SK-N-SH (cell line): ENCODE measurements at regions not wholly inside any gene's neighbourhood (a gene's known extent, or its start where the extent isn't known, plus 50 kb on each side); places are given as distances from the start of the nearest gene placed in this dataset.

ENCODE experiments used
- CTCF ChIA-PET: fragments of 300-600, 350-600 bp; formaldehyde crosslinking; extraction: SDS; loops from one replicate; lab custom pipeline; 2021; lab: Yijun Ruan, JAX
- POLR2A ChIA-PET: fragments of 350-600 bp; sonication (Branson Sonifier 250); formaldehyde crosslinking; extraction: SDS; loops from one replicate; lab custom pipeline; 2020; ENCODE audit warnings: antibody characterized with exemption, inconsistent platforms; lab: Yijun Ruan, JAX
- DNase-seq: peaks from one replicate; pipeline ENCODE4 v3.0.0; 2012
- H2AFZ ChIP-seq: fragments of 200-600 bp; sonication (generic); 2 replicates; pipeline ENCODE4 v1.8.1; 2016; ENCODE audit warnings: antibody characterized with exemption, mild to moderate bottlenecking, low read depth
- H3F3A ChIP-seq: fragments of 200-600 bp; sonication (generic); replicated peaks from 2 replicates; pipeline ENCODE3; 2016; ENCODE audit warnings: antibody characterized with exemption, mild to moderate bottlenecking; ENCODE audit not compliant: insufficient read depth
- H3K27ac ChIP-seq, 2 experiments: fragments of 200-500 bp in 1 of 2; fragments of 200-600 bp in 1 of 2; sonication (Bioruptor generic) in 1 of 2; sonication (generic), shearing (Covaris generic) in 1 of 2; 2 replicates each; pipeline versions ENCODE4 v1.5.1 to v1.6.1; 2014 to 2016; ENCODE audit warnings: low read depth in 2 of 2, inconsistent platforms in 1 of 2, low read length in 1 of 2, mild to moderate bottlenecking in 1 of 2, mixed read lengths in 1 of 2
- H3K27me3 ChIP-seq: fragments of 200-600 bp; sonication (generic), shearing (Covaris generic); 2 replicates; pipeline ENCODE4 v1.6.1; 2016; ENCODE audit warnings: mixed run types; ENCODE audit not compliant: insufficient read depth
- H3K36me3 ChIP-seq, 2 experiments: fragments of 200-500 bp in 1 of 2; fragments of 200-600 bp in 1 of 2; sonication (Bioruptor generic) in 1 of 2; sonication (generic) in 1 of 2; replicated peaks in 1 of 2; 2 replicates each; pipeline versions ENCODE3 to v1.5.1; 2014 to 2016; ENCODE audit warnings: low read length in 1 of 2, mild to moderate bottlenecking in 1 of 2; ENCODE audit not compliant: insufficient read depth in 2 of 2, control insufficient read depth in 1 of 2
- H3K4me1 ChIP-seq, 2 experiments: fragments of 200-500 bp in 1 of 2; fragments of 200-600 bp in 1 of 2; sonication (Bioruptor generic) in 1 of 2; sonication (generic), shearing (Covaris generic) in 1 of 2; 2 replicates each; pipeline versions ENCODE4 v1.5.1 to v1.6.1; 2014 to 2016; ENCODE audit warnings: low read depth in 1 of 2, low read length in 1 of 2, mixed run types in 1 of 2; ENCODE audit not compliant: insufficient read depth in 2 of 2, control insufficient read depth in 1 of 2
- H3K4me2 ChIP-seq: fragments of 200-600 bp; sonication (generic), shearing (Covaris generic); 2 replicates; pipeline ENCODE4 v1.6.1; 2017; ENCODE audit warnings: mixed run types
- H3K4me3 ChIP-seq, 2 experiments: fragments of 200-500 bp in 1 of 2; fragments of 200-600 bp in 1 of 2; sonication (Bioruptor generic) in 1 of 2; sonication (generic), shearing (Covaris generic) in 1 of 2; 2 replicates each; pipeline versions ENCODE4 v1.5.1 to v1.8.1; 2014 to 2016; ENCODE audit warnings: low read depth in 2 of 2, inconsistent platforms in 1 of 2, low read length in 1 of 2, mild to moderate bottlenecking in 1 of 2, mixed read lengths in 1 of 2, moderate library complexity in 1 of 2
- H3K79me2 ChIP-seq: fragments of 200-600 bp; sonication (generic); 2 replicates; pipeline ENCODE4 v1.8.1; 2017; ENCODE audit warnings: mild to moderate bottlenecking; ENCODE audit not compliant: insufficient read depth
- H3K9ac ChIP-seq: fragments of 200-600 bp; sonication (generic); 2 replicates; pipeline ENCODE4 v1.6.1; 2017; ENCODE audit warnings: mixed run types
- H3K9me2 ChIP-seq: fragments of 200-600 bp; sonication (generic); 2 replicates; pipeline ENCODE4 v1.6.1; 2017; ENCODE audit warnings: mixed run types
- H3K9me3 ChIP-seq: fragments of 200-600 bp; sonication (generic); 2 replicates; pipeline ENCODE4 v1.6.1; 2017; ENCODE audit warnings: mixed run types, mild to moderate bottlenecking, moderate library complexity
- H4K20me1 ChIP-seq: fragments of 200-600 bp; sonication (generic); 2 replicates; pipeline ENCODE4 v1.6.1; 2017; ENCODE audit warnings: mild to moderate bottlenecking, mixed run types; ENCODE audit not compliant: insufficient read depth
- CHD2 ChIP-seq: fragments of 150-350 bp; IDR thresholded peaks from 2 replicates; pipeline ENCODE4 v1.6.1; 2018; ENCODE audit warnings: low read length; ENCODE audit not compliant: partially characterized antibody
- ELF1 ChIP-seq: IDR thresholded peaks from 2 replicates; pipeline ENCODE4 v1.4.0; 2012
- EP300 ChIP-seq, 2 experiments: IDR thresholded peaks; 2 replicates each; pipeline versions ENCODE4 v1.4.0 to v1.6.1; 2012; ENCODE audit warnings: borderline replicate concordance in 1 of 2, low read depth in 1 of 2, low read length in 1 of 2
- FOSL2 ChIP-seq: IDR thresholded peaks from 2 replicates; pipeline ENCODE4 v1.4.0; 2012; ENCODE audit warnings: low read depth, mild to moderate bottlenecking, moderate library complexity, borderline replicate concordance
- FOXJ3 ChIP-seq: sonication (generic); formaldehyde crosslinking; IDR thresholded peaks from 2 replicates; pipeline ENCODE4 v1.5.1; 2020; ENCODE audit warnings: mild to moderate bottlenecking, missing genetic modification reagents
- GABPA ChIP-seq: IDR thresholded peaks from 2 replicates; pipeline ENCODE4 v1.4.0; 2012; ENCODE audit warnings: low read depth, mild to moderate bottlenecking
- IRF3 ChIP-seq: fragments of 150-350 bp; IDR thresholded peaks from 2 replicates; pipeline ENCODE4 v1.6.1; 2016; ENCODE audit warnings: mild to moderate bottlenecking, low read depth, low read length
- MEF2A ChIP-seq: IDR thresholded peaks from 2 replicates; pipeline ENCODE4 v1.4.0; 2012; ENCODE audit warnings: low read depth, borderline replicate concordance
- PBX3 ChIP-seq: IDR thresholded peaks from 2 replicates; pipeline ENCODE4; 2012
- RCOR1 ChIP-seq: fragments of 150-350 bp; IDR thresholded peaks from 2 replicates; pipeline ENCODE4 v1.6.1; 2017; ENCODE audit warnings: antibody characterized with exemption, low read length
- YY1 ChIP-seq: IDR thresholded peaks from 2 replicates; pipeline ENCODE4 v1.4.0; 2012; ENCODE audit warnings: low read depth, mild to moderate bottlenecking
- WGBS: methylation state at CpG from one replicate; pipeline ENCODE4 v1.1.6; 2017; ENCODE audit warnings: low lambda C conversion rate; 5-methylcytosine and 5-hydroxymethylcytosine counted together
- TF ChIP-seq, protein P1 (sequence below): IDR thresholded peaks from 2 replicates; pipeline ENCODE4 v1.4.0; 2012; ENCODE audit warnings: low read depth, borderline replicate concordance
- TF ChIP-seq, protein P2 (sequence below): fragments of 200-600 bp; sonication (generic); IDR thresholded peaks from 2 replicates; pipeline ENCODE4 v1.6.1; 2017; ENCODE audit warnings: antibody characterized with exemption, mild to moderate bottlenecking, moderate library complexity
- TF ChIP-seq, protein P3 (sequence below): IDR thresholded peaks from 2 replicates; pipeline ENCODE4 v1.6.1; 2012; ENCODE audit warnings: mild to moderate bottlenecking, low read depth, low read length, moderate library complexity

DNA sequence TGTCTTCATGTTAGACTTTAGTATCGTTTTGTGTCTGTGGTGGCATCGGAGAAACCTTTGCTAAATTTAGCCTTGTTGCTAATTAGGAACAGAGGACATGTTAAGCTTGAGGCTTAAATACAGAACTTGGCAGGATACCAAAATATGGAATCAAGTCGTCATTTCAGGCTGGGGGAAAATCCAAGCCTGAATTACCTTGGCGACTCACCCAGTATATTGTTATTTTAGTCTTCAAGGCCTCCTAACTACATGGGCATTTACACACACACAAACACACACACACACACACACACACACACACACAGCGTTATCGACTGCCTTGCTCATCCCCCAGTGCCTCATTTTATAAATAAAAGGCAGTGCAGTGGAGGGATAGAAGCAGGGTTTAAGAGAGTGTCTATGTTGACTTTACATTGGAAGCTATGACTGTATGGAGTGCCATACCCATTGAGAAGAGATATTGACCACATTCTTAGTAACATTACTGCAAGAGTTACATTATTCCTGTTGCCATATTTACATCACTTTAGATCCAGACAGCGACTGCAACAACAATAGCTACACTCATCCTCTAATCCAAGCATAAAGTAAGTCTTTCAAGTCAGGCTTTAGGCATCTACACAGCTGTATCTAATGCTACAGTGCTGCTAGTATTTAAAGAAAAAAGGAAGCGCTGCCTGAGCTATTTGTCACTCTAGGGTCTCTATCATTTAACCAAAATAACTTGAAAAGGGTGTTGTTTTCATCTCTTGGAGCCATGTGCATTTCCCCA, 210.8 kb upstream of the SEMA6D start:
- H4K20me1 ChIP-seq, result no peaks in the 10 kb centered on the region
- no peaks in the 10 kb centered on the region for H3K36me3 ChIP-seq
- peak; percentile 25 for DNase-seq
- 24% methylated on average over 8 of the region's 8 CpGs for WGBS
- ChIA-PET POLR2A (interaction anchor here (0.7 to 1.8 kb wide), 3 partner anchors 10 to 772 kb away, joined by 3 to 4 read pairs (median 4); no protein-coding TSS in a partner anchor), CTCF (interaction anchor here (0.7 to 2.1 kb wide), 6 partner anchors 34 to 482 kb away, joined by 3 to 6 read pairs (median 4); partner anchors contain the start of gene SEMA6D)
- H2AFZ ChIP-seq, result no peak overlapping the region
- no peak overlapping the region for H3K4me3 ChIP-seq
- peak overlapping the region in 1 of 2 experiments; percentile 89; a peak in 3 of 4 replicates for H3K27ac ChIP-seq
- TF ChIP-seq YY1, result no peak
- TF ChIP-seq ELF1, result no peak
- no peak for TF ChIP-seq GABPA
- no peak for TF ChIP-seq FOXJ3
- peak; percentile 30; the same call in 1 of the 2 replicates for TF ChIP-seq RCOR1
- no peak for TF ChIP-seq PBX3
- TF ChIP-seq, protein P1, sequence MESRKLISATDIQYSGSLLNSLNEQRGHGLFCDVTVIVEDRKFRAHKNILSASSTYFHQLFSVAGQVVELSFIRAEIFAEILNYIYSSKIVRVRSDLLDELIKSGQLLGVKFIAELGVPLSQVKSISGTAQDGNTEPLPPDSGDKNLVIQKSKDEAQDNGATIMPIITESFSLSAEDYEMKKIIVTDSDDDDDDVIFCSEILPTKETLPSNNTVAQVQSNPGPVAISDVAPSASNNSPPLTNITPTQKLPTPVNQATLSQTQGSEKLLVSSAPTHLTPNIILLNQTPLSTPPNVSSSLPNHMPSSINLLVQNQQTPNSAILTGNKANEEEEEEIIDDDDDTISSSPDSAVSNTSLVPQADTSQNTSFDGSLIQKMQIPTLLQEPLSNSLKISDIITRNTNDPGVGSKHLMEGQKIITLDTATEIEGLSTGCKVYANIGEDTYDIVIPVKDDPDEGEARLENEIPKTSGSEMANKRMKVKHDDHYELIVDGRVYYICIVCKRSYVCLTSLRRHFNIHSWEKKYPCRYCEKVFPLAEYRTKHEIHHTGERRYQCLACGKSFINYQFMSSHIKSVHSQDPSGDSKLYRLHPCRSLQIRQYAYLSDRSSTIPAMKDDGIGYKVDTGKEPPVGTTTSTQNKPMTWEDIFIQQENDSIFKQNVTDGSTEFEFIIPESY, result no peak
- TF ChIP-seq, protein P2, sequence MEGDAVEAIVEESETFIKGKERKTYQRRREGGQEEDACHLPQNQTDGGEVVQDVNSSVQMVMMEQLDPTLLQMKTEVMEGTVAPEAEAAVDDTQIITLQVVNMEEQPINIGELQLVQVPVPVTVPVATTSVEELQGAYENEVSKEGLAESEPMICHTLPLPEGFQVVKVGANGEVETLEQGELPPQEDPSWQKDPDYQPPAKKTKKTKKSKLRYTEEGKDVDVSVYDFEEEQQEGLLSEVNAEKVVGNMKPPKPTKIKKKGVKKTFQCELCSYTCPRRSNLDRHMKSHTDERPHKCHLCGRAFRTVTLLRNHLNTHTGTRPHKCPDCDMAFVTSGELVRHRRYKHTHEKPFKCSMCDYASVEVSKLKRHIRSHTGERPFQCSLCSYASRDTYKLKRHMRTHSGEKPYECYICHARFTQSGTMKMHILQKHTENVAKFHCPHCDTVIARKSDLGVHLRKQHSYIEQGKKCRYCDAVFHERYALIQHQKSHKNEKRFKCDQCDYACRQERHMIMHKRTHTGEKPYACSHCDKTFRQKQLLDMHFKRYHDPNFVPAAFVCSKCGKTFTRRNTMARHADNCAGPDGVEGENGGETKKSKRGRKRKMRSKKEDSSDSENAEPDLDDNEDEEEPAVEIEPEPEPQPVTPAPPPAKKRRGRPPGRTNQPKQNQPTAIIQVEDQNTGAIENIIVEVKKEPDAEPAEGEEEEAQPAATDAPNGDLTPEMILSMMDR, result no peak
- peak in 1 of 2 experiments; percentile 44; a peak in 1 of 4 replicates for TF ChIP-seq EP300 (IDR thresholded peaks at IDR 0.05; ENCODE audit: borderline replicate concordance in 1 of 2, low read depth in 1 of 2, low read length in 1 of 2)
- no peak for TF ChIP-seq MEF2A
- TF ChIP-seq, protein P3, sequence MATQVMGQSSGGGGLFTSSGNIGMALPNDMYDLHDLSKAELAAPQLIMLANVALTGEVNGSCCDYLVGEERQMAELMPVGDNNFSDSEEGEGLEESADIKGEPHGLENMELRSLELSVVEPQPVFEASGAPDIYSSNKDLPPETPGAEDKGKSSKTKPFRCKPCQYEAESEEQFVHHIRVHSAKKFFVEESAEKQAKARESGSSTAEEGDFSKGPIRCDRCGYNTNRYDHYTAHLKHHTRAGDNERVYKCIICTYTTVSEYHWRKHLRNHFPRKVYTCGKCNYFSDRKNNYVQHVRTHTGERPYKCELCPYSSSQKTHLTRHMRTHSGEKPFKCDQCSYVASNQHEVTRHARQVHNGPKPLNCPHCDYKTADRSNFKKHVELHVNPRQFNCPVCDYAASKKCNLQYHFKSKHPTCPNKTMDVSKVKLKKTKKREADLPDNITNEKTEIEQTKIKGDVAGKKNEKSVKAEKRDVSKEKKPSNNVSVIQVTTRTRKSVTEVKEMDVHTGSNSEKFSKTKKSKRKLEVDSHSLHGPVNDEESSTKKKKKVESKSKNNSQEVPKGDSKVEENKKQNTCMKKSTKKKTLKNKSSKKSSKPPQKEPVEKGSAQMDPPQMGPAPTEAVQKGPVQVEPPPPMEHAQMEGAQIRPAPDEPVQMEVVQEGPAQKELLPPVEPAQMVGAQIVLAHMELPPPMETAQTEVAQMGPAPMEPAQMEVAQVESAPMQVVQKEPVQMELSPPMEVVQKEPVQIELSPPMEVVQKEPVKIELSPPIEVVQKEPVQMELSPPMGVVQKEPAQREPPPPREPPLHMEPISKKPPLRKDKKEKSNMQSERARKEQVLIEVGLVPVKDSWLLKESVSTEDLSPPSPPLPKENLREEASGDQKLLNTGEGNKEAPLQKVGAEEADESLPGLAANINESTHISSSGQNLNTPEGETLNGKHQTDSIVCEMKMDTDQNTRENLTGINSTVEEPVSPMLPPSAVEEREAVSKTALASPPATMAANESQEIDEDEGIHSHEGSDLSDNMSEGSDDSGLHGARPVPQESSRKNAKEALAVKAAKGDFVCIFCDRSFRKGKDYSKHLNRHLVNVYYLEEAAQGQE, result no peak
- no peak for TF ChIP-seq CHD2
- TF ChIP-seq IRF3, result no peak
- no peak for TF ChIP-seq FOSL2
- H3K9me2 ChIP-seq, result no peaks in the 10 kb centered on the region
- H3K9me3 ChIP-seq, result no peaks in the 10 kb centered on the region
- no peak overlapping the region for H3K9ac ChIP-seq
- H3K79me2 ChIP-seq, result no peaks in the 10 kb centered on the region
- H3K27me3 ChIP-seq, result no peaks in the 10 kb centered on the region
- H3F3A ChIP-seq, result no peaks in the 10 kb centered on the region
- peaks cover 10 to 36% of the 10 kb centered on the region in 2 experiments; a peak in 3 of 4 replicates for H3K4me1 ChIP-seq
- H3K4me2 ChIP-seq, result no peak overlapping the region
